ENCODE measurements at regions not wholly inside any gene's neighbourhood (a gene's known extent, or its start where the extent isn't known, plus 50 kb on each side); places are given as distances from the start of the nearest gene placed in this dataset.

GRCh38 chr12:61422786-61423185 is 837.4 kb upstream of the USP15 start:
- H3K4me1 ChIP-seq (ENCODE audit: insufficient read depth, low read length): no peaks in the 10 kb centered on the region
- intact Hi-C loops (cut with DNase I, micrococcal nuclease): no loop called here
- ChIA-PET POLR2A (no interaction called here), CTCF (no interaction called here)
- no peaks in the 10 kb centered on the region for H3K36me3 Mint-ChIP-seq (ENCODE audit: low read depth)
- H3K9me3 ChIP-seq (ENCODE audit: control insufficient read depth in 1 of 2, insufficient read depth in 1 of 2, low read length in 2 of 2): peaks cover 6 to 11% of the 10 kb centered on the region in 2 experiments
- H3K27me3 ChIP-seq (ENCODE audit: control insufficient read depth in 1 of 2, insufficient read depth in 2 of 2, low read length in 2 of 2): no peaks in the 10 kb centered on the region
- H3K27ac Mint-ChIP-seq: no peak overlapping the region
- H3K36me3 ChIP-seq (ENCODE audit: insufficient read depth, low read length): no peaks in the 10 kb centered on the region
- H3K4me3 Mint-ChIP-seq: no peak overlapping the region
- ATAC-seq (ENCODE audit: poor library complexity) (no peak), DNase-seq (no peak)
- no peak for TF ChIP-seq CTCF (IDR thresholded peaks at IDR 0.05)
- no peak overlapping the region for H3K4me3 ChIP-seq (ENCODE audit: low read length)
- H3K27ac ChIP-seq (ENCODE audit: low read depth in 1 of 2, low read length in 2 of 2): no peak overlapping the region
- no peaks in the 10 kb centered on the region for H3K27me3 Mint-ChIP-seq
- no peaks in the 10 kb centered on the region for H3K4me1 Mint-ChIP-seq (ENCODE audit: low read depth)
- H3K9me3 Mint-ChIP-seq: peaks cover 5% of the 10 kb centered on the region

GRCh38 chr12:61452076-61452475 is 808.1 kb upstream of the USP15 start:
- intact Hi-C loops (cut with DNase I, micrococcal nuclease): no loop called here
- Histone ChIP-seq H3K4me1 (ENCODE audit: insufficient read depth, low read length) (no peaks in the 10 kb centered on the region), H3K9me3 (ENCODE audit: control insufficient read depth in 1 of 2, insufficient read depth in 1 of 2, low read length in 2 of 2) (no peaks in the 10 kb centered on the region), H3K27ac (ENCODE audit: low read depth in 1 of 2, low read length in 2 of 2) (no peak overlapping the region), H3K4me3 (ENCODE audit: low read length) (no peak overlapping the region), H3K36me3 (ENCODE audit: insufficient read depth, low read length) (no peaks in the 10 kb centered on the region), H3K27me3 (ENCODE audit: control insufficient read depth in 1 of 2, insufficient read depth in 2 of 2, low read length in 2 of 2) (no peaks in the 10 kb centered on the region)
- H3K4me1 Mint-ChIP-seq (ENCODE audit: low read depth): no peaks in the 10 kb centered on the region
- H3K4me3 Mint-ChIP-seq: no peak overlapping the region
- DNase-seq (no peak), ATAC-seq (ENCODE audit: poor library complexity) (no peak)
- CTCF ChIA-PET: interaction anchor here (1.0 kb wide), 1 partner anchor 19 kb away, joined by 3 read pairs; no protein-coding TSS in a partner anchor
- no peaks in the 10 kb centered on the region for H3K36me3 Mint-ChIP-seq (ENCODE audit: low read depth)
- TF ChIP-seq CTCF (IDR thresholded peaks at IDR 0.05): no peak
- POLR2A ChIA-PET: no interaction called here
- peaks cover 5% of the 10 kb centered on the region for H3K9me3 Mint-ChIP-seq
- no peak overlapping the region for H3K27ac Mint-ChIP-seq
- H3K27me3 Mint-ChIP-seq: no peaks in the 10 kb centered on the region

GRCh38 chr12:61487728-61488127 is 772.5 kb upstream of the USP15 start:
- Histone ChIP-seq H3K4me3 (ENCODE audit: low read length) (no peak overlapping the region), H3K4me1 (ENCODE audit: insufficient read depth, low read length) (no peaks in the 10 kb centered on the region), H3K27me3 (ENCODE audit: control insufficient read depth in 1 of 2, insufficient read depth in 2 of 2, low read length in 2 of 2) (no peaks in the 10 kb centered on the region), H3K9me3 (ENCODE audit: control insufficient read depth in 1 of 2, insufficient read depth in 1 of 2, low read length in 2 of 2) (no peaks in the 10 kb centered on the region), H3K27ac (ENCODE audit: low read depth in 1 of 2, low read length in 2 of 2) (no peak overlapping the region), H3K36me3 (ENCODE audit: insufficient read depth, low read length) (no peaks in the 10 kb centered on the region)
- Mint-ChIP-seq H3K9me3 (peaks cover 10% of the 10 kb centered on the region), H3K27ac (no peak overlapping the region), H3K4me3 (no peak overlapping the region), H3K4me1 (ENCODE audit: low read depth) (no peaks in the 10 kb centered on the region), H3K36me3 (ENCODE audit: low read depth) (no peaks in the 10 kb centered on the region), H3K27me3 (no peaks in the 10 kb centered on the region)
- intact Hi-C loops (cut with DNase I, micrococcal nuclease): no loop called here
- ChIA-PET CTCF (no interaction called here), POLR2A (no interaction called here)
- ATAC-seq (ENCODE audit: poor library complexity) (no peak), DNase-seq (no peak)
- TF ChIP-seq CTCF (IDR thresholded peaks at IDR 0.05): no peak
